Testis (tissue), 2 donors: ENCODE measurements at regions not wholly inside any gene's neighbourhood (a gene's known extent, or its start where the extent isn't known, plus 50 kb on each side); places are given as distances from the start of the nearest gene placed in this dataset.

Source experiments
- DNase-seq: peaks from one replicate; pipeline ENCODE4 v3.0.0-alpha.2; 2019
- H3K27ac ChIP-seq, 2 donors: fragments of 200-600 bp; sonication (generic); one replicate each; pipeline ENCODE4 v1.5.1; 2019
- H3K27me3 ChIP-seq: fragments of 200-600 bp; sonication (generic); one replicate; pipeline ENCODE4 v1.5.1; 2019
- H3K36me3 ChIP-seq: fragments of 200-600 bp; sonication (generic); one replicate; pipeline ENCODE4 v1.5.1; 2017; ENCODE audit warnings: low read depth; ENCODE audit errors: missing control alignments
- H3K4me1 ChIP-seq: fragments of 200-600 bp; sonication (generic); one replicate; pipeline ENCODE4 v1.5.1; 2019
- H3K4me3 ChIP-seq, 2 donors: fragments of 200-600 bp; sonication (generic); one replicate each; pipeline ENCODE4 v1.5.1; 2017 to 2019
- H3K9me3 ChIP-seq: fragments of 200-600 bp; sonication (generic); one replicate; pipeline ENCODE4 v1.5.1; 2017
- CTCF ChIP-seq, 3 experiments: fragments of 450-650 bp in 2 of 3; fragments of 200-600 bp in 1 of 3; sonication (generic) in 1 of 3; IDR thresholded peaks; one replicate each; pipeline ENCODE4 v1.5.1; 2016 to 2019; ENCODE audit warnings: antibody characterized with exemption in 3 of 3, mild to moderate bottlenecking in 2 of 3, moderate library complexity in 1 of 3
- POLR2A ChIP-seq: fragments of 450-650 bp; IDR thresholded peaks from one replicate; pipeline ENCODE4 v1.6.1; 2017; ENCODE audit warnings: antibody characterized with exemption, mild to moderate bottlenecking, moderate library complexity
- WGBS, 2 donors: methylation state at CpG; one replicate each; pipeline ENCODE4 v1.1.5; 2018; 5-methylcytosine and 5-hydroxymethylcytosine counted together
- intact Hi-C: fragments of 100-400 bp; cut with DNase I; formaldehyde crosslinking; loops from one replicate; pipeline ENCODE4 v1.15.1; 2023; ENCODE audit warnings: low total_unique reads

GRCh38 chr15:53404930-53405493 lies 354.5 kb downstream of the WDR72 start:
- Histone ChIP-seq H3K27me3 (no peaks in the 10 kb centered on the region), H3K4me3 (no peak overlapping the region), H3K36me3 (no peaks in the 10 kb centered on the region), H3K27ac (no peak overlapping the region), H3K4me1 (peaks cover under 1% of the 10 kb centered on the region), H3K9me3 (no peaks in the 10 kb centered on the region)
- 30 to 50% methylated on average over 1 of the region's 1 CpG for WGBS, 2 donors
- intact Hi-C loops: no loop called here
- DNase-seq: no peak
- TF ChIP-seq CTCF (IDR thresholded peaks at IDR 0.05): no peak
- no peak for TF ChIP-seq POLR2A

GRCh38 chr15:53401503-53401902 lies 358.0 kb downstream of the WDR72 start:
- 94 to 96% methylated on average over 2 of the region's 2 CpGs for WGBS, 2 donors
- H3K9me3 ChIP-seq: no peaks in the 10 kb centered on the region
- no peak overlapping the region for H3K4me3 ChIP-seq
- H3K4me1 ChIP-seq: no peaks in the 10 kb centered on the region
- H3K27ac ChIP-seq: no peak overlapping the region
- intact Hi-C loops: no loop called here
- TF ChIP-seq CTCF (IDR thresholded peaks at IDR 0.05) (no peak), POLR2A (no peak)
- no peaks in the 10 kb centered on the region for H3K36me3 ChIP-seq
- no peak for DNase-seq
- H3K27me3 ChIP-seq: no peaks in the 10 kb centered on the region

- TF ChIP-seq CTCF (IDR thresholded peaks at IDR 0.05): no peak
- no peak for TF ChIP-seq POLR2A
Observed at GRCh38 chr15:53400986-53401385, 358.5 kb downstream of the WDR72 start.

GRCh38 chr15:53397041-53397616 lies 362.3 kb downstream of the WDR72 start:
- intact Hi-C loops: no loop called here
- no peaks in the 10 kb centered on the region for H3K36me3 ChIP-seq
- no peak for DNase-seq
- peaks cover 7% of the 10 kb centered on the region for H3K4me1 ChIP-seq
- no peaks in the 10 kb centered on the region for H3K9me3 ChIP-seq
- 84 to 87% methylated on average over 3 of the region's 3 CpGs for WGBS, 2 donors
- TF ChIP-seq CTCF (IDR thresholded peaks at IDR 0.05) (no peak), POLR2A (no peak)
- no peak overlapping the region for H3K27ac ChIP-seq
- no peaks in the 10 kb centered on the region for H3K27me3 ChIP-seq
- no peak overlapping the region for H3K4me3 ChIP-seq

More at GRCh38 chr15:53400986-53401385, 358.5 kb downstream of the WDR72 start:
- Histone ChIP-seq H3K27ac (no peak overlapping the region), H3K27me3 (no peaks in the 10 kb centered on the region), H3K9me3 (no peaks in the 10 kb centered on the region), H3K4me1 (no peaks in the 10 kb centered on the region), H3K4me3 (no peak overlapping the region), H3K36me3 (no peaks in the 10 kb centered on the region)
- DNase-seq: no peak
- intact Hi-C loops: no loop called here
- 85 to 88% methylated on average over 5 of the region's 5 CpGs for WGBS, 2 donors

GRCh38 chr15:53395871-53396270 lies 363.6 kb downstream of the WDR72 start:
- H3K27me3 ChIP-seq: no peaks in the 10 kb centered on the region
- TF ChIP-seq CTCF (IDR thresholded peaks at IDR 0.05) (no peak), POLR2A (no peak)
- H3K4me3 ChIP-seq: no peak overlapping the region
- intact Hi-C loops: no loop called here
- no peaks in the 10 kb centered on the region for H3K9me3 ChIP-seq
- WGBS, 2 donors: 58 to 88% methylated on average over 2 of the region's 2 CpGs
- H3K4me1 ChIP-seq: peaks cover 7% of the 10 kb centered on the region
- no peaks in the 10 kb centered on the region for H3K36me3 ChIP-seq
- H3K27ac ChIP-seq: no peak overlapping the region
- DNase-seq: no peak
